HEK293 (cell line): ENCODE measurements at regions not wholly inside any gene's neighbourhood (a gene's known extent, or its start where the extent isn't known, plus 50 kb on each side); places are given as distances from the start of the nearest gene placed in this dataset.

ENCODE experiments used
- CTCF ChIA-PET: fragments of 350-600 bp; formaldehyde crosslinking; extraction: SDS; loops from one replicate; lab custom pipeline; 2021; ENCODE audit warnings: antibody characterized with exemption; lab: Yijun Ruan, JAX
- POLR2A ChIA-PET: fragments of 300-600 bp; formaldehyde crosslinking; extraction: SDS; loops from one replicate; lab custom pipeline; 2020; ENCODE audit warnings: antibody characterized with exemption, inconsistent platforms; lab: Yijun Ruan, JAX
- H3K27ac ChIP-seq: fragments of 200-500 bp; sonication (Bioruptor generic); 2 replicates; pipeline ENCODE4 v1.5.1; 2014; ENCODE audit warnings: low read depth, low read length, control low read depth, inconsistent platforms; ENCODE audit errors: extremely low read depth
- H3K36me3 ChIP-seq, 2 experiments: fragments of 200-500 bp in 1 of 2; sonication (Bioruptor generic) in 1 of 2; 1 replicate in 1 of 2; 2 replicates in 1 of 2; pipeline ENCODE4 v1.5.1; 2014 to 2017; ENCODE audit warnings: inconsistent platforms in 2 of 2, low read length in 2 of 2; ENCODE audit not compliant: control insufficient read depth in 2 of 2, insufficient read depth in 1 of 2
- H3K4me1 ChIP-seq: fragments of 200-500 bp; sonication (Bioruptor generic); 2 replicates; pipeline ENCODE4 v1.5.1; 2014; ENCODE audit warnings: mild to moderate bottlenecking, low read length, inconsistent platforms; ENCODE audit not compliant: control insufficient read depth, insufficient read depth
- H3K4me3 ChIP-seq: 2 replicates; pipeline ENCODE4 v1.5.1; 2011; ENCODE audit warnings: low read depth, mild to moderate bottlenecking, control low read depth, low read length, moderate library complexity
- H3K9me3 ChIP-seq: fragments of 200-500 bp; sonication (Bioruptor generic); 2 replicates; pipeline ENCODE4 v1.5.1; 2014; ENCODE audit warnings: low read depth, low read length, inconsistent platforms; ENCODE audit not compliant: control insufficient read depth, insufficient read depth
- HOXD13 ChIP-seq: sonication (generic); formaldehyde crosslinking; IDR thresholded peaks from 2 replicates; pipeline ENCODE4 v1.8.0; 2022; ENCODE audit warnings: missing genetic modification reagents, borderline replicate concordance
- KLF10 ChIP-seq: fragments of 450-650 bp; IDR thresholded peaks from 2 replicates; pipeline ENCODE4 v1.5.1; 2018; ENCODE audit warnings: missing biosample characterization, mild to moderate bottlenecking, missing genetic modification characterization
- MYNN ChIP-seq: fragments of 450-650 bp; formaldehyde crosslinking; IDR thresholded peaks from 2 replicates; pipeline ENCODE4 v1.5.1; 2016; ENCODE audit warnings: missing biosample characterization, missing genetic modification characterization, borderline replicate concordance
- SP2 ChIP-seq: fragments of 450-650 bp; formaldehyde crosslinking; IDR thresholded peaks from 2 replicates; pipeline ENCODE4 v1.5.1; 2016; ENCODE audit warnings: missing biosample characterization, missing genetic modification characterization
- SP7 ChIP-seq: fragments of 450-650 bp; formaldehyde crosslinking; IDR thresholded peaks from 2 replicates; pipeline ENCODE4 v1.5.1; 2016; ENCODE audit warnings: missing biosample characterization, missing genetic modification characterization
- ZBTB7A ChIP-seq: fragments of 450-650 bp; formaldehyde crosslinking; IDR thresholded peaks from 2 replicates; pipeline ENCODE4 v1.5.1; 2016; ENCODE audit warnings: low read depth, missing biosample characterization, missing genetic modification characterization
- ZNF2 ChIP-seq: fragments of 450-650 bp; formaldehyde crosslinking; IDR thresholded peaks from 2 replicates; pipeline ENCODE4 v1.5.1; 2016; ENCODE audit warnings: missing biosample characterization, missing genetic modification characterization
- ZNF239 ChIP-seq: fragments of 450-650 bp; formaldehyde crosslinking; IDR thresholded peaks from 2 replicates; pipeline ENCODE4 v1.5.1; 2016; ENCODE audit warnings: missing biosample characterization, missing genetic modification characterization
- ZNF350 ChIP-seq: fragments of 450-650 bp; formaldehyde crosslinking; IDR thresholded peaks from 2 replicates; pipeline ENCODE4 v1.5.0; 2017; ENCODE audit warnings: missing biosample characterization, mild to moderate bottlenecking, missing genetic modification characterization
- ZNF354C ChIP-seq: fragments of 450-650 bp; formaldehyde crosslinking; IDR thresholded peaks from 2 replicates; pipeline ENCODE4 v1.5.1; 2016; ENCODE audit warnings: missing biosample characterization, missing genetic modification characterization, low read depth, borderline replicate concordance
- ZNF473 ChIP-seq: fragments of 450-650 bp; formaldehyde crosslinking; IDR thresholded peaks from 2 replicates; pipeline ENCODE4 v1.5.1; 2017; ENCODE audit warnings: missing biosample characterization, missing genetic modification characterization
- ZNF510 ChIP-seq: fragments of 450-650 bp; formaldehyde crosslinking; IDR thresholded peaks from 2 replicates; pipeline ENCODE4 v1.5.1; 2018; ENCODE audit warnings: mild to moderate bottlenecking, missing genetic modification characterization, missing biosample characterization; ENCODE audit not compliant: insufficient replicate concordance
- ZNF555 ChIP-seq: fragments of 450-650 bp; formaldehyde crosslinking; conservative IDR thresholded peaks from 2 replicates; pipeline ENCODE4 v1.5.1; 2017; ENCODE audit warnings: missing biosample characterization, mild to moderate bottlenecking, missing genetic modification characterization, inconsistent platforms
- ZNF585B ChIP-seq: fragments of 450-650 bp; formaldehyde crosslinking; IDR thresholded peaks from 2 replicates; pipeline ENCODE4 v1.5.1; 2016; ENCODE audit warnings: missing biosample characterization, missing genetic modification characterization
- ZNF596 ChIP-seq: fragments of 450-650 bp; IDR thresholded peaks from 2 replicates; pipeline ENCODE4 v1.5.0; 2018; ENCODE audit warnings: missing biosample characterization, mild to moderate bottlenecking, missing genetic modification characterization, moderate library complexity
- ZNF707 ChIP-seq: fragments of 450-650 bp; formaldehyde crosslinking; IDR thresholded peaks from 2 replicates; pipeline ENCODE4 v1.5.1; 2016; ENCODE audit warnings: missing biosample characterization, missing genetic modification characterization
- ZSCAN30 ChIP-seq: fragments of 450-650 bp; IDR thresholded peaks from 2 replicates; pipeline ENCODE4 v1.5.1; 2018; ENCODE audit warnings: missing biosample characterization, mild to moderate bottlenecking, missing genetic modification characterization, moderate library complexity
- TF ChIP-seq, protein P1 (sequence below): fragments of 450-650 bp; formaldehyde crosslinking; IDR thresholded peaks from 2 replicates; pipeline ENCODE4 v1.5.1; 2017; ENCODE audit warnings: missing biosample characterization, missing genetic modification characterization
- TF ChIP-seq, protein P2 (sequence below): fragments of 450-650 bp; formaldehyde crosslinking; IDR thresholded peaks from 2 replicates; pipeline ENCODE4 v1.5.1; 2016; ENCODE audit warnings: missing biosample characterization, missing genetic modification characterization
- TF ChIP-seq, protein P3 (sequence below): fragments of 450-650 bp; formaldehyde crosslinking; IDR thresholded peaks from 2 replicates; pipeline ENCODE4 v1.5.1; 2017; ENCODE audit warnings: missing biosample characterization, missing genetic modification characterization
- TF ChIP-seq, protein P4 (sequence below): fragments of 450-650 bp; formaldehyde crosslinking; IDR thresholded peaks from 2 replicates; pipeline ENCODE4 v1.5.1; 2016; ENCODE audit warnings: missing biosample characterization, missing genetic modification characterization
- TF ChIP-seq, protein P5 (sequence below): fragments of 450-650 bp; formaldehyde crosslinking; IDR thresholded peaks from 2 replicates; pipeline ENCODE4 v1.5.1; 2016; ENCODE audit warnings: missing biosample characterization, missing genetic modification characterization

DNA sequence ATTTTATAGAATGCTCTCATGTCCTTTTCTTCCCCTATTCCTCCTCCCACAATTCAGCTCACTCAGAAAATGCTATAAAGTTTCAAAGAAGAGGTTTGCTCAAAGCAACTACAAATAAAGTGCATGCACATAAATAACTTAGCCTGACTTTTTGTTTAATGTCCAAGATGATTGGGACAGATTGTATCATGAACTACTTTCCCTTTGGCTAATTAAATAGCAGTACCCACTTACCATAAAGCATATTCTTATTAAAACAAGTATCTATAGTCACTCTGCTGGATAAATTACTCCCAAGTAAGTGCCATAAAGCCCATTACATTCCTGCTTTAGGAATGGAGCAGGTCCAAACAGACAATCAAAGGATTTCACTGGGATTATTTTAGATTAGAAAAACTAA is 576.0 kb downstream of the LMO4 start (continued):
- TF ChIP-seq, protein P1, sequence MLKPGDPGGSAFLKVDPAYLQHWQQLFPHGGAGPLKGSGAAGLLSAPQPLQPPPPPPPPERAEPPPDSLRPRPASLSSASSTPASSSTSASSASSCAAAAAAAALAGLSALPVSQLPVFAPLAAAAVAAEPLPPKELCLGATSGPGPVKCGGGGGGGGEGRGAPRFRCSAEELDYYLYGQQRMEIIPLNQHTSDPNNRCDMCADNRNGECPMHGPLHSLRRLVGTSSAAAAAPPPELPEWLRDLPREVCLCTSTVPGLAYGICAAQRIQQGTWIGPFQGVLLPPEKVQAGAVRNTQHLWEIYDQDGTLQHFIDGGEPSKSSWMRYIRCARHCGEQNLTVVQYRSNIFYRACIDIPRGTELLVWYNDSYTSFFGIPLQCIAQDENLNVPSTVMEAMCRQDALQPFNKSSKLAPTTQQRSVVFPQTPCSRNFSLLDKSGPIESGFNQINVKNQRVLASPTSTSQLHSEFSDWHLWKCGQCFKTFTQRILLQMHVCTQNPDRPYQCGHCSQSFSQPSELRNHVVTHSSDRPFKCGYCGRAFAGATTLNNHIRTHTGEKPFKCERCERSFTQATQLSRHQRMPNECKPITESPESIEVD (tag by site-specific recombination): peak; percentile 87
- TF ChIP-seq, protein P2, sequence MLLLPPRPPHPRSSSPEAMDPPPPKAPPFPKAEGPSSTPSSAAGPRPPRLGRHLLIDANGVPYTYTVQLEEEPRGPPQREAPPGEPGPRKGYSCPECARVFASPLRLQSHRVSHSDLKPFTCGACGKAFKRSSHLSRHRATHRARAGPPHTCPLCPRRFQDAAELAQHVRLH (tag by site-specific recombination): no peak
- TF ChIP-seq, protein P3, sequence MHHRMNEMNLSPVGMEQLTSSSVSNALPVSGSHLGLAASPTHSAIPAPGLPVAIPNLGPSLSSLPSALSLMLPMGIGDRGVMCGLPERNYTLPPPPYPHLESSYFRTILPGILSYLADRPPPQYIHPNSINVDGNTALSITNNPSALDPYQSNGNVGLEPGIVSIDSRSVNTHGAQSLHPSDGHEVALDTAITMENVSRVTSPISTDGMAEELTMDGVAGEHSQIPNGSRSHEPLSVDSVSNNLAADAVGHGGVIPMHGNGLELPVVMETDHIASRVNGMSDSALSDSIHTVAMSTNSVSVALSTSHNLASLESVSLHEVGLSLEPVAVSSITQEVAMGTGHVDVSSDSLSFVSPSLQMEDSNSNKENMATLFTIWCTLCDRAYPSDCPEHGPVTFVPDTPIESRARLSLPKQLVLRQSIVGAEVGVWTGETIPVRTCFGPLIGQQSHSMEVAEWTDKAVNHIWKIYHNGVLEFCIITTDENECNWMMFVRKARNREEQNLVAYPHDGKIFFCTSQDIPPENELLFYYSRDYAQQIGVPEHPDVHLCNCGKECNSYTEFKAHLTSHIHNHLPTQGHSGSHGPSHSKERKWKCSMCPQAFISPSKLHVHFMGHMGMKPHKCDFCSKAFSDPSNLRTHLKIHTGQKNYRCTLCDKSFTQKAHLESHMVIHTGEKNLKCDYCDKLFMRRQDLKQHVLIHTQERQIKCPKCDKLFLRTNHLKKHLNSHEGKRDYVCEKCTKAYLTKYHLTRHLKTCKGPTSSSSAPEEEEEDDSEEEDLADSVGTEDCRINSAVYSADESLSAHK (tag by site-specific recombination): peak; percentile 57

DNA sequence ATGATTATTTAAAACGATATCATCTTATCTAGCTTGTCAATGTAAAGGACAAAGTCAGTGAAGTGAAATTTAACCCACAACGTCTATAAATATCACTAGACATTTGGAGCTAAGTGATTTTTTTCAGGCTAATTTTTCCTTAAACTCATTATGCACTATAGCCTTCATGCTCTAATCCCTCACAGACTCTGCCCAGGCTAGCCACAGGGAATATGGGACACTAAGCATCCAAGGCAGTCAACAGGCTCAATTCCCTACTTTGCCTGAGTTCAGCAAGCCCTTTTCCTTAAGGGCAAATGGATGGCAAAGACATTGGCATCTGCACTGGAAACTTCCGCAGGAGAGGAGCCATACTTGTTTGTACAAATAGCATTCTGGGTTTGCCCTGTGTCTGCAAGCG is 577.0 kb downstream of the LMO4 start:
- Histone ChIP-seq H3K9me3 (no peaks in the 10 kb centered on the region), H3K4me3 (no peak overlapping the region), H3K4me1 (peaks cover 4% of the 10 kb centered on the region; the same call in 1 of the 2 replicates), H3K36me3 (no peaks in the 10 kb centered on the region), H3K27ac (no peak overlapping the region)
- ChIA-PET CTCF (no interaction called here), POLR2A (no interaction called here)
- TF ChIP-seq ZNF354C (tag by site-specific recombination): no peak
- TF ChIP-seq, protein P1 (tag by site-specific recombination): peak; percentile 35; the same call in 1 of the 2 replicates

DNA sequence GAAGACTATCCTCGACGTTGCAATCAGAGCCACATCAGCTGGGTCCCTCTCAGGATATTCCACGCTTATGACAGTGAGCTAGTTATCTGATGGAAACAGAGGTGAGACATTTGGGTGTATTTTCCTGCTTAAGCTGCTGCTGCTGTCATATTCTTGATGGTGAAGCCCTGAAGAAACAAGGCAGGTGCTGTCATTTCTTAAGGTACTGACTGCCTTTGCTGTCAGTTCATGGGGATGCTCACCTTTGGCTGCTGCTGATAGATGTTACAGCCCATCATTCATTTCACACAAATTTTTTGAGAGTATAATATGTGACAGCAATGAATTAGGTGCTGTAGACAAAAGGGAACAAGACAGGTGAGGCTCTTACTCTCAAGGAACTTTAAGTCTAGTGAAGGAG is 577.4 kb downstream of the LMO4 start:
- POLR2A ChIA-PET: no interaction called here
- H3K9me3 ChIP-seq: no peaks in the 10 kb centered on the region
- H3K36me3 ChIP-seq: no peaks in the 10 kb centered on the region
- H3K27ac ChIP-seq: no peak overlapping the region
- H3K4me1 ChIP-seq: peaks cover 4% of the 10 kb centered on the region; the same call in 1 of the 2 replicates
- CTCF ChIA-PET: no interaction called here
- no peak overlapping the region for H3K4me3 ChIP-seq
- TF ChIP-seq ZNF510 (tag by site-specific recombination): no peak
- no peak for TF ChIP-seq ZBTB7A
- no peak for TF ChIP-seq SP2
- no peak for TF ChIP-seq ZNF585B (tag by site-specific recombination)
- TF ChIP-seq ZNF555 (tag by site-specific recombination): no peak
- TF ChIP-seq SP7: no peak
- no peak for TF ChIP-seq HOXD13 (CRISPR knock-in tag)
- no peak for TF ChIP-seq ZNF350 (tag by site-specific recombination)
- TF ChIP-seq, protein P4, sequence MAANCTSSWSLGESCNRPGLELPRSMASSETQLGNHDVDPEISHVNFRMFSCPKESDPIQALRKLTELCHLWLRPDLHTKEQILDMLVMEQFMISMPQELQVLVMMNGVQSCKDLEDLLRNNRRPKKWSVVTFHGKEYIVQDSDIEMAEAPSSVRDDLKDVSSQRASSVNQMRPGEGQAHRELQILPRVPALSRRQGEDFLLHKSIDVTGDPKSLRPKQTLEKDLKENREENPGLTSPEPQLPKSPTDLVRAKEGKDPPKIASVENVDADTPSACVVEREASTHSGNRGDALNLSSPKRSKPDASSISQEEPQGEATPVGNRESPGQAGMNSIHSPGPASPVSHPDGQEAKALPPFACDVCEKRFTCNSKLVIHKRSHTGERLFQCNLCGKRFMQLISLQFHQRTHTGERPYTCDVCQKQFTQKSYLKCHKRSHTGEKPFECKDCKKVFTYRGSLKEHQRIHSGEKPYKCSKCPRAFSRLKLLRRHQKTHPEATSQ (tag by site-specific recombination): no peak
- TF ChIP-seq ZNF596 (tag by site-specific recombination): no peak
- no peak for TF ChIP-seq KLF10 (tag by site-specific recombination)
- TF ChIP-seq ZNF473 (tag by site-specific recombination): no peak
- TF ChIP-seq, protein P5, sequence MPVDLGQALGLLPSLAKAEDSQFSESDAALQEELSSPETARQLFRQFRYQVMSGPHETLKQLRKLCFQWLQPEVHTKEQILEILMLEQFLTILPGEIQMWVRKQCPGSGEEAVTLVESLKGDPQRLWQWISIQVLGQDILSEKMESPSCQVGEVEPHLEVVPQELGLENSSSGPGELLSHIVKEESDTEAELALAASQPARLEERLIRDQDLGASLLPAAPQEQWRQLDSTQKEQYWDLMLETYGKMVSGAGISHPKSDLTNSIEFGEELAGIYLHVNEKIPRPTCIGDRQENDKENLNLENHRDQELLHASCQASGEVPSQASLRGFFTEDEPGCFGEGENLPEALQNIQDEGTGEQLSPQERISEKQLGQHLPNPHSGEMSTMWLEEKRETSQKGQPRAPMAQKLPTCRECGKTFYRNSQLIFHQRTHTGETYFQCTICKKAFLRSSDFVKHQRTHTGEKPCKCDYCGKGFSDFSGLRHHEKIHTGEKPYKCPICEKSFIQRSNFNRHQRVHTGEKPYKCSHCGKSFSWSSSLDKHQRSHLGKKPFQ (tag by site-specific recombination): no peak
- no peak for TF ChIP-seq MYNN (tag by site-specific recombination)
- no peak for TF ChIP-seq ZNF239
- no peak for TF ChIP-seq ZNF707 (tag by site-specific recombination)
- no peak for TF ChIP-seq ZSCAN30
- TF ChIP-seq ZNF2 (tag by site-specific recombination): no peak
